ENCODE measurements at regions not wholly inside any gene's neighbourhood (a gene's known extent, or its start where the extent isn't known, plus 50 kb on each side); places are given as distances from the start of the nearest gene placed in this dataset.

- Histone ChIP-seq H3K4me3 (no peak overlapping the region), H3K4me1 (replicated peaks) (no peaks in the 10 kb centered on the region), H3K27ac (no peak overlapping the region), H3K27me3 (replicated peaks; ENCODE audit: insufficient read depth) (no peaks in the 10 kb centered on the region), H3K9me3 (no peaks in the 10 kb centered on the region), H3K36me3 (no peaks in the 10 kb centered on the region)
- DNase-seq (ENCODE audit: low spot score) = no peak
- intact Hi-C loops (cut with DNase I) = no loop called here
- no peak for TF ChIP-seq POLR2AphosphoS5 (IDR thresholded peaks at IDR 0.05)
- TF ChIP-seq CTCF (IDR thresholded peaks at IDR 0.05) = no peak
- TF ChIP-seq POLR2A (IDR thresholded peaks at IDR 0.05) = no peak
Measured at GRCh38 chr15:27622371-27622770, 476.7 kb downstream of the OCA2 start.

DNA sequence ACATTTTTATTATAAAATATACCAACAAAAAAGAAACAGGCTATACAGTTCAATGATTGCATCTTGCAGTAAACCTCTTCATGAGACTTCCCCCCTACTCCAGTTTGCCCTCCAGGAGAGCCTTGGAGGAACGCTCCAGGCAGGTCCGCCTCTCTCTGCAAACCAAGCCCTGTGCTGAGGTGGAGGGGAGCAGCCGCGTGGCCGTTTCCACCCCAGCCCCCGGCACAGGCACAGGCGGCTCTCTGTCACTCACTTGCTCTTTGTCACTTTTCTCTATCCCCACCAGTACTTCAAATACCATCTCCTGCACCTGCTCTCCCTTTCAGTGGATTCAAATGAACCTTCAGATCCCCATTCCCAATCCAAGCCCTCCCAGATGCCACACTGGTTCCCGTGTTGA is 479.9 kb downstream of the OCA2 start:
- no peak for DNase-seq (ENCODE audit: low spot score)
- Histone ChIP-seq H3K9me3 (no peaks in the 10 kb centered on the region), H3K4me3 (no peak overlapping the region), H3K27me3 (replicated peaks; ENCODE audit: insufficient read depth) (no peaks in the 10 kb centered on the region), H3K27ac (no peak overlapping the region), H3K4me1 (replicated peaks) (no peaks in the 10 kb centered on the region), H3K36me3 (no peaks in the 10 kb centered on the region)
- 78% methylated on average over 8 of the region's 8 CpGs for WGBS
- no peak for TF ChIP-seq POLR2A (IDR thresholded peaks at IDR 0.05)
- TF ChIP-seq CTCF (IDR thresholded peaks at IDR 0.05) = no peak
- TF ChIP-seq POLR2AphosphoS5 (IDR thresholded peaks at IDR 0.05) = no peak
- intact Hi-C loops (cut with DNase I) = no loop called here

GRCh38 chr15:27617013-27617412 is 482.1 kb downstream of the OCA2 start:
- H3K36me3 ChIP-seq = no peaks in the 10 kb centered on the region
- TF ChIP-seq POLR2AphosphoS5 (IDR thresholded peaks at IDR 0.05) (no peak), POLR2A (IDR thresholded peaks at IDR 0.05) (no peak), CTCF (IDR thresholded peaks at IDR 0.05) (no peak)
- WGBS = 71% methylated on average over 3 of the region's 3 CpGs
- no peak for DNase-seq (ENCODE audit: low spot score)
- intact Hi-C loops (cut with DNase I) = no loop called here
- no peak overlapping the region for H3K27ac ChIP-seq
- no peaks in the 10 kb centered on the region for H3K4me1 ChIP-seq (replicated peaks)
- H3K4me3 ChIP-seq = no peak overlapping the region
- H3K27me3 ChIP-seq (replicated peaks; ENCODE audit: insufficient read depth) = no peaks in the 10 kb centered on the region
- no peaks in the 10 kb centered on the region for H3K9me3 ChIP-seq

DNA sequence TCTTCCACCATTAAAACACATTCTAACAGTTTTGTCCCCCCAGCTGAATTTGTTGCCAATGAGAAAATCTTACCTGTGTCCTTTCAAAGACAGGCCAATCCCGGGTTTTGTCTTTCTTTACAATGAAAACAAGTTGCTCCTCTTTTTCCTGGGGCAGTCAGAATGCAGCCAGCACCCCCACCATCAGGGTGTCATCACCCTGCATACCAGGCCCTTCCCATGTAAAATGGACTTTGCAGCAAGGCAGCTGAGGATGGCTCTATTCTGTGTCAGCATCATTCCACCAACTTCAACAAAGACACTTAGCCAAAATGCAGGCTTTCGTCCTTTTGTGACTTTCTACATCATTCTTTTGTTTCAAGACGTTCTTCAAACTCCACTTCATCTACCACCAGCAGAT is 490.9 kb downstream of the OCA2 start:
- Histone ChIP-seq H3K4me1 (replicated peaks) (no peaks in the 10 kb centered on the region), H3K36me3 (no peaks in the 10 kb centered on the region), H3K9me3 (no peaks in the 10 kb centered on the region), H3K27me3 (replicated peaks; ENCODE audit: insufficient read depth) (no peaks in the 10 kb centered on the region), H3K4me3 (no peak overlapping the region), H3K27ac (no peak overlapping the region)
- TF ChIP-seq POLR2A (IDR thresholded peaks at IDR 0.05) = no peak
- TF ChIP-seq POLR2AphosphoS5 (IDR thresholded peaks at IDR 0.05) = no peak
- TF ChIP-seq CTCF (IDR thresholded peaks at IDR 0.05) = no peak
- WGBS = 77% methylated on average over 3 of the region's 3 CpGs
- intact Hi-C loops (cut with DNase I) = no loop called here
- DNase-seq (ENCODE audit: low spot score) = no peak

DNA sequence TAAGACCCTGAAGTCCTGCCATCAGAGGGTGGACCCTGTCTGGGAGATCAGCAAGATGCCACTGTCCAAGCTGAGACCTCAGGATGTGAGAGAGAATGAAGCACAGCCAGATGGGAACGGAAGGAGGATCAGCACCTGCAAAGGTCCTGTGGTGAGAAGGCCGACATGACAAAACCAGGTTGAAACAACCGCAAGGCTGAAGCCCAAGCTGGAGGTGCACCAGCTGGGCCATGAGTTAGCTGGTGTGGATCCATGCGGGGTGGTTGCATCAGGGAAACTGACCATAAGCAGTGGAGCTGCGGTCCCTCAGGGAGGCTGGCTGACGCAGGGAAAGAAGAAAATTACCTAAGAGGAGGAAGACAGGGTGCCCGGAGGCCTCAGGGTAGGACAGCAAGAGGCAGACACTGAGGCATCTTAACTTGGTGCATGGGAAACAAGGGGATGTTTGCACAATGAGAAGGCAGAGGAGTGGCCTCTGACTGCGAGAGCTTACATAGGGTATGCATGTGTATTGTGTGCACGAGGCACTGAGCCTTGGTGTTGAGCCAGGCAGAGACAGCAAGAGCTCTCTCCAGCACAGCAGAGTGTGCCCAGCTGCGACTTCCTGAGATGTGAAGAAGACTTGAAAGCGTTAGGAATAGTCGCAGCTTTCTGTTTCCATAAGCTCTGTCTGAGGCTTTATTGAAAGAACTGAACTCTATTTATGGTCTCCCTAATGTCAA is 497.7 kb downstream of the OCA2 start:
- no peak overlapping the region for H3K27ac ChIP-seq
- no peak for DNase-seq (ENCODE audit: low spot score)
- H3K36me3 ChIP-seq = no peaks in the 10 kb centered on the region
- 54% methylated on average over 12 of the region's 12 CpGs for WGBS
- no peak for TF ChIP-seq POLR2A (IDR thresholded peaks at IDR 0.05)
- no peak for TF ChIP-seq CTCF (IDR thresholded peaks at IDR 0.05)
- no peak for TF ChIP-seq POLR2AphosphoS5 (IDR thresholded peaks at IDR 0.05)
- H3K9me3 ChIP-seq = no peaks in the 10 kb centered on the region
- no peak overlapping the region for H3K4me3 ChIP-seq
- no peaks in the 10 kb centered on the region for H3K27me3 ChIP-seq (replicated peaks; ENCODE audit: insufficient read depth)
- intact Hi-C loops (cut with DNase I) = no loop called here
- no peaks in the 10 kb centered on the region for H3K4me1 ChIP-seq (replicated peaks)

All from prostate gland (tissue), 2 donors.